ENCODE measurements at regions not wholly inside any gene's neighbourhood (a gene's known extent, or its start where the extent isn't known, plus 50 kb on each side); places are given as distances from the start of the nearest gene placed in this dataset.
"Not testable (repeated sequence)": the region's sequence is repeated elsewhere in the genome, so short reads cannot be mapped to it uniquely, and the experiment has no call there.

DNA sequence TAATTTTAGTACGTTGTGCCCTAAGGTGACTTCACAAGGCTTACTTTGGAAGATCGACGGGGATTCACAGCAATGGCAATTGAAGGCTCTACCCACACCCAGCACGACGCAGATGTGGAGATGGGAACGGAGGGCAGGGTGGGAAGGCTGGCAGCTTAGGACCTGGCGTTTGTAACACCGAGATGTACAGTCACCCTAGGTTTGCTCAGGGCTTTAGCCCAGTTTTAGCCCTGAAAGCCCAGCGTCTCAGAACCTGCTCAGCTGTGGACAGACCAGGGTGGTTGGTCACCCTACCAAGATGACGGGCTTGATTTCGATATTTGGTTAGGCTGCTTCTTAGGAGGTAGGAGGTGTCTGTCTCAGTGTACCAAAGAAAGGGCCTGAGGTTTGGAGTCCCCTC lies 100.5 kb upstream of the MED13L start:
- no peak for ATAC-seq
- Histone ChIP-seq H3K36me3 (ENCODE audit: control insufficient read depth, insufficient read depth, low read length) (no peaks in the 10 kb centered on the region), H3K4me3 (ENCODE audit: low read length) (no peak overlapping the region), H3K9me3 (ENCODE audit: control insufficient read depth, insufficient read depth, low read length) (no peaks in the 10 kb centered on the region), H3K4me1 (ENCODE audit: control insufficient read depth, insufficient read depth, low read length) (no peaks in the 10 kb centered on the region), H3K27ac (ENCODE audit: low read length) (no peak overlapping the region), H3K27me3 (ENCODE audit: control insufficient read depth, insufficient read depth, low read length) (no peaks in the 10 kb centered on the region)
- no peaks in the 10 kb centered on the region for H3K36me3 Mint-ChIP-seq
- peaks cover 0 to 6% of the 10 kb centered on the region in 2 donors for H3K4me1 Mint-ChIP-seq
- TF ChIP-seq CTCF (IDR thresholded peaks at IDR 0.05), result no peak
- H3K27me3 Mint-ChIP-seq (ENCODE audit: low read depth in 2 of 2), result peaks cover 6 to 12% of the 10 kb centered on the region in 2 donors
- no peak for DNase-seq
- no peak overlapping the region for H3K4me3 Mint-ChIP-seq
- 95% methylated on average over 11 of the region's 11 CpGs for WGBS (ENCODE audit: insufficient coverage)
- intact Hi-C loops (cut with micrococcal nuclease), result no loop called here
- H3K27ac Mint-ChIP-seq, result no peak overlapping the region
- peaks cover 0 to 5% of the 10 kb centered on the region in 2 donors for H3K9me3 Mint-ChIP-seq

DNA sequence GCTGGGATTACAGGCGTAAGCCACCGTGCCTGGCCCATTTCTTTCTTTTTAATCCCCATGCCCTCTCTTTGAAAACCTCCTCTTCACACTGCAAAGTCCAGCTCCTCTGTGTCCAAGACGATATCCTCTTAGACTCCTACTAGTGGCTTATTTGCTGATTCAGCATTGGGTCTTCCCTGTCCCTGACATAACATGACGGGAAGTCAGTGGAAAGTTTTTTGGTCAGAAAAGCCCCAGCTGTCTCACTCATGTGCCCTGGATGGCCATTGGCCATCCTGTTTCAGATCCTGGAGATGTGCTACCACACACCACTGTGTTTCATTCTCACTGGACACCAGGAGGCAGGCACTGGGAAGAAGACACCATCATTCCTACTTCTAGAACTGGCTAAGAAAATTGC lies 102.6 kb upstream of the MED13L start:
- peaks cover 0 to 4% of the 10 kb centered on the region in 2 donors for H3K4me1 Mint-ChIP-seq

DNA sequence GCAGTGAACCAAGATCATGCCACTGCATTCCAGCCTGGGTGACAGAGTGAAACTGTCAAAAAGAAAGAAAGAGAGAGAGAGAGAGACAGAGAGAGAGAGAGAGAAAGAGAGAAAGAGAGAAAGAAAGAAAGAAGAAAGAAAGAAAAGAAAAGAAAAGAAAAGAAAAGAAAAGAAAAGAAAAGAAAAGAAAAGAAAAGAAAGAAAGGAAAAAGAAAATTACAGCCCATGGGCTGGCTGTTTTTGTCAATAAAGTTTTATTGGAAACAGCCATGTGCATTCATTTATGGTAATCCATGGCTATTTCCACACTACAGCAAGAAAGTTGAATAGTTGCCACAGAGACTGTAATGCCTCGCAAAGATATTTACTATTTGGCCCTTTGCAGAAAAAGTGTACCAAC lies 103.2 kb upstream of the MED13L start:
- H3K4me1 Mint-ChIP-seq; ATAC-seq; H3K9me3 ChIP-seq (ENCODE audit: control insufficient read depth, insufficient read depth, low read length); H3K27ac ChIP-seq (ENCODE audit: low read length); H3K36me3 ChIP-seq (ENCODE audit: control insufficient read depth, insufficient read depth, low read length); H3K9me3 Mint-ChIP-seq; H3K4me1 ChIP-seq (ENCODE audit: control insufficient read depth, insufficient read depth, low read length); H3K27me3 ChIP-seq (ENCODE audit: control insufficient read depth, insufficient read depth, low read length); H3K4me3 Mint-ChIP-seq; H3K27ac Mint-ChIP-seq; H3K4me3 ChIP-seq (ENCODE audit: low read length); intact Hi-C loops (cut with micrococcal nuclease); DNase-seq; H3K36me3 Mint-ChIP-seq: not testable (repeated sequence)
- H3K27me3 Mint-ChIP-seq (ENCODE audit: low read depth in 2 of 2), result peaks cover 12 to 14% of the 10 kb centered on the region in 2 donors
- WGBS (ENCODE audit: insufficient coverage), result 88% methylated on average over 1 of the region's 1 CpG

More for the DNA sequence above, 102.6 kb upstream of the MED13L start:
- H3K36me3 Mint-ChIP-seq, result no peaks in the 10 kb centered on the region
- H3K27ac Mint-ChIP-seq, result no peak overlapping the region
- no peak for TF ChIP-seq CTCF (IDR thresholded peaks at IDR 0.05)
- DNase-seq, result no peak
- no peak overlapping the region for H3K27ac ChIP-seq (ENCODE audit: low read length)
- peaks cover 12 to 14% of the 10 kb centered on the region in 2 donors for H3K27me3 Mint-ChIP-seq (ENCODE audit: low read depth in 2 of 2)
- WGBS (ENCODE audit: insufficient coverage), result 87% methylated on average over 4 of the region's 4 CpGs
- no peak overlapping the region for H3K4me3 ChIP-seq (ENCODE audit: low read length)
- ATAC-seq, result no peak
- H3K27me3 ChIP-seq (ENCODE audit: control insufficient read depth, insufficient read depth, low read length), result no peaks in the 10 kb centered on the region
- H3K36me3 ChIP-seq (ENCODE audit: control insufficient read depth, insufficient read depth, low read length), result no peaks in the 10 kb centered on the region
- intact Hi-C loops (cut with micrococcal nuclease), result no loop called here
- H3K9me3 ChIP-seq (ENCODE audit: control insufficient read depth, insufficient read depth, low read length), result no peaks in the 10 kb centered on the region
- H3K4me3 Mint-ChIP-seq, result no peak overlapping the region
- peaks cover 0 to 4% of the 10 kb centered on the region in 2 donors for H3K9me3 Mint-ChIP-seq
- peaks cover under 1% of the 10 kb centered on the region for H3K4me1 ChIP-seq (ENCODE audit: control insufficient read depth, insufficient read depth, low read length)

GRCh38 chr12:116381240-116381743 lies 103.8 kb upstream of the MED13L start:
- H3K4me3 ChIP-seq (ENCODE audit: low read length), result no peak overlapping the region
- Mint-ChIP-seq H3K27me3 (ENCODE audit: low read depth in 2 of 2) (peaks cover 12 to 14% of the 10 kb centered on the region in 2 donors), H3K4me3 (no peak overlapping the region), H3K4me1 (no peaks in the 10 kb centered on the region), H3K27ac (no peak overlapping the region), H3K9me3 (no peaks in the 10 kb centered on the region), H3K36me3 (no peaks in the 10 kb centered on the region)
- H3K27me3 ChIP-seq (ENCODE audit: control insufficient read depth, insufficient read depth, low read length), result no peaks in the 10 kb centered on the region
- DNase-seq (no peak), ATAC-seq (no peak)
- no peaks in the 10 kb centered on the region for H3K36me3 ChIP-seq (ENCODE audit: control insufficient read depth, insufficient read depth, low read length)
- H3K9me3 ChIP-seq (ENCODE audit: control insufficient read depth, insufficient read depth, low read length), result no peaks in the 10 kb centered on the region
- no peak overlapping the region for H3K27ac ChIP-seq (ENCODE audit: low read length)
- intact Hi-C loops (cut with micrococcal nuclease), result no loop called here
- TF ChIP-seq CTCF (IDR thresholded peaks at IDR 0.05), result no peak
- peaks cover 6% of the 10 kb centered on the region for H3K4me1 ChIP-seq (ENCODE audit: control insufficient read depth, insufficient read depth, low read length)
- WGBS (ENCODE audit: insufficient coverage), result 89% methylated on average over 14 of the region's 14 CpGs

Data from natural killer cell (primary cell).